ENCODE measurements at regions not wholly inside any gene's neighbourhood (a gene's known extent, or its start where the extent isn't known, plus 50 kb on each side); places are given as distances from the start of the nearest gene placed in this dataset.

DNA sequence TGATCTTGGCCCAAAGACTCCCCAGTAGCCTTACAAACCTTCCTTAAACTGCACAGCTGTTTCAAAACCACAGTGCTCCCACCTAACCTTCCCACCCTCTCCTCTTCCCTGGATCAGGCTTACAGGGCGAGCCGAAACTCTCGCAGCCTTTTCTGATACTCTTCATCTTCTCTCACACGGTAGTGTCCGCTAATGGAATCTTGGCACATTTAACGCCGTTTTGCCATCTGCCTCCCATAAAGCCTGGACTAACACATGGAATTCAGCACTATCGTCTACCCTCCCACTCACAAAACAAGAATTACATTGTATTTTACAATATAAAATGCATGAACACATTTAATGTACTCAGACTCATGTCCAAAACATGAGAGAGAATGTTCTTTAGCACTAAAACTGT, 135.9 kb downstream of the RAP2A start:
- H3K27ac ChIP-seq = no peak overlapping the region

DNA sequence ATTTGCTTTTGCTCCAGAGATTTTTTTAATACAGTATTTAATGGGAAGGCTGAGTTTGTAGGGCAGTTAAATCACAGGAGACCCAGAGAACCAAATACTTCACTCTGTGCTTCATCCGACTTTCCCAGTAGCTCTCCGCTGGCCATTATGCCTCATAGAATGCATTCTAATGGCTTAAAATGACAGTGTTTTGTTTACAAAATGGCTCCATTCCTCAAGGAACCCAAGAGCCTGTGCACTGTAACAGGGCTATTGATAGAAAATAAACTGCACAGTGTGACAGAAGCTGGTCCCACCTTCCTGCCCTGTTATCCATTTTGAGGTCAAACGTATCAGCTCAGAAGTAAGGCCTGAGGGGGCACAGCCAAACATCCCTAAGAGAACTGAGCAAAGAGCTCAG, 136.5 kb downstream of the RAP2A start:
- H3K27ac ChIP-seq = no peak overlapping the region
- TF ChIP-seq, protein P1, sequence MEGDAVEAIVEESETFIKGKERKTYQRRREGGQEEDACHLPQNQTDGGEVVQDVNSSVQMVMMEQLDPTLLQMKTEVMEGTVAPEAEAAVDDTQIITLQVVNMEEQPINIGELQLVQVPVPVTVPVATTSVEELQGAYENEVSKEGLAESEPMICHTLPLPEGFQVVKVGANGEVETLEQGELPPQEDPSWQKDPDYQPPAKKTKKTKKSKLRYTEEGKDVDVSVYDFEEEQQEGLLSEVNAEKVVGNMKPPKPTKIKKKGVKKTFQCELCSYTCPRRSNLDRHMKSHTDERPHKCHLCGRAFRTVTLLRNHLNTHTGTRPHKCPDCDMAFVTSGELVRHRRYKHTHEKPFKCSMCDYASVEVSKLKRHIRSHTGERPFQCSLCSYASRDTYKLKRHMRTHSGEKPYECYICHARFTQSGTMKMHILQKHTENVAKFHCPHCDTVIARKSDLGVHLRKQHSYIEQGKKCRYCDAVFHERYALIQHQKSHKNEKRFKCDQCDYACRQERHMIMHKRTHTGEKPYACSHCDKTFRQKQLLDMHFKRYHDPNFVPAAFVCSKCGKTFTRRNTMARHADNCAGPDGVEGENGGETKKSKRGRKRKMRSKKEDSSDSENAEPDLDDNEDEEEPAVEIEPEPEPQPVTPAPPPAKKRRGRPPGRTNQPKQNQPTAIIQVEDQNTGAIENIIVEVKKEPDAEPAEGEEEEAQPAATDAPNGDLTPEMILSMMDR (conservative IDR thresholded peaks at IDR 0.05) = no peak
- TF ChIP-seq ZFX (IDR thresholded peaks at IDR 0.05) = no peak

More for the DNA sequence above, 135.9 kb downstream of the RAP2A start:
- no peak for TF ChIP-seq ZFX (IDR thresholded peaks at IDR 0.05)

DNA sequence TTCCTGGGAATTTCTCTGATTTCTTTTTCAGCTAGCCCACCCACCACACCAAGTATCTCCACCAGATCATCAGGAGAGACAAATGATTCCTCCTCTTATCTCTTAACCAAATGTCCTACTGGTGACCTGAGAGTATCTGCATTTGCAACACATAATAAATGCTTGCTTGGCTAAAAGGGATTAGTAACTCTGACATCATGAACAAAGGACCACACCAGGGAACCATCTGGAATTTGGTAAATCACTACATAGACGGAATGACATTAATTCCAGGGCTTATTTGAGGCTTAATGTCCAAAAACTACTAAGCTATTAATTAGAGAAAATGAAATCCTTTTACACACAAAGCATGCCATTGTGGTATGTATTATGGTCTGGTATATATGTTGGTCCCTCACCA, 139.0 kb downstream of the RAP2A start:
- TF ChIP-seq, protein P1 (conservative IDR thresholded peaks at IDR 0.05) = no peak
- no peak for TF ChIP-seq ZFX (IDR thresholded peaks at IDR 0.05)
- H3K27ac ChIP-seq = no peak overlapping the region

DNA sequence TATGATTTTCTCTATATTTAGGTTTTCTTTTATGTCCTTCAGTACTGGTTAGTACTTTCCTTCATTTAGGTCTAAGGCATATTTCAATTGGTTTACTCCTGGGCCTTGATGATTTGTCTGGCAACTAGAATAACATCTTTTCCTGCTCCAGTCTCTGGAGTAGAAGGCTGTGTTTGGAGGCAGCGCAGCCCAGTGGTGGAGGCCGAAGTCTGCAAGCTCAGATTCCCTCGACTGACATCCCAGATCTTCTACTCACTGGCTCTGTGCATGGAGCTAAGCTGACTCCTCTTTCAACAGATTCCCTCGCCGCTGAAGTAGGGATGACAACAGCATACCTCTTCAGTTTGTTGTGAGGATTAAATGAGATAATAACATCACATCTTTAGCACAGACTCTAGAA, 141.0 kb downstream of the RAP2A start:
- no peak for TF ChIP-seq ZFX (IDR thresholded peaks at IDR 0.05)
- TF ChIP-seq, protein P1 (conservative IDR thresholded peaks at IDR 0.05) = peak; percentile 52
- no peak overlapping the region for H3K27ac ChIP-seq

DNA sequence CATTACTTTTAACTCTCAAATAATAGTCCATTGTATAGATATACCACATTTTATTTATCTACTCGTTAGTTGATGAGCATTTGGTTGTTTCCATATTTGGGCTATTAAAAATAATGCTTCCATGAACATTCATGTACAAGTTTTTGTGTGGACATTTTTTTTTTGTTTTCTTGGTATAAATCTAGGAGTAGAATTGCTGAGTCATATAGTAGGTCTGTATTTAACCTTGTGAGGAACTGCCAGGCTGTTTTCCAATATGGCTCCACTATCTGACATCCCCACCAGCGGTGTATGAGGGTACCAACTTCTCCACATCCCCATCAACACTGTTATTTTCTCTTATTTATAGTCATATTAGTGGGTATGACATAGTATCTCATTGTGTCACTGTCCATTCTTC, 143.1 kb downstream of the RAP2A start:
- TF ChIP-seq, protein P1 (conservative IDR thresholded peaks at IDR 0.05) = no peak
- TF ChIP-seq ZFX (IDR thresholded peaks at IDR 0.05) = no peak

DNA sequence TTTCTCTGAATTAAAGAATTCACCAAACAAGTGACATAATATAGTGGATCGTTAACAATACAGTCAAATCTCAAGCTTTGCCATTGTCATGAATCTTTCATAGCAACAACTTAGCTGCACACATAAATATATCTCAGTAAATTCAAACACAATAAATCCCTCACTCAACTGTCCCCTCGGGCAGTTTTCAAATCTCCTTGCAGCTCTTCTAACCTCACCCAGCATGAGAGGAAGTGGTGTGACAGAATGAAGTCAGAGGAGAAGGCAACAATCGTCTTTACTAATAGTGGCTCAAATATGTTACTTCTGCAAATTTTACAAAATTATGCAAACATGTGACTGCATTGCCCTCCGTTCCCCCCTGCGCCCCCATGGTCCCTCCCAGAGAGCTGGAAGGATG, 148.2 kb downstream of the RAP2A start:
- H3K27ac ChIP-seq = no peak overlapping the region
- TF ChIP-seq, protein P1 (conservative IDR thresholded peaks at IDR 0.05) = no peak
- TF ChIP-seq ZFX (IDR thresholded peaks at IDR 0.05) = no peak

More for the DNA sequence above, 143.1 kb downstream of the RAP2A start:
- no peak overlapping the region for H3K27ac ChIP-seq

DNA sequence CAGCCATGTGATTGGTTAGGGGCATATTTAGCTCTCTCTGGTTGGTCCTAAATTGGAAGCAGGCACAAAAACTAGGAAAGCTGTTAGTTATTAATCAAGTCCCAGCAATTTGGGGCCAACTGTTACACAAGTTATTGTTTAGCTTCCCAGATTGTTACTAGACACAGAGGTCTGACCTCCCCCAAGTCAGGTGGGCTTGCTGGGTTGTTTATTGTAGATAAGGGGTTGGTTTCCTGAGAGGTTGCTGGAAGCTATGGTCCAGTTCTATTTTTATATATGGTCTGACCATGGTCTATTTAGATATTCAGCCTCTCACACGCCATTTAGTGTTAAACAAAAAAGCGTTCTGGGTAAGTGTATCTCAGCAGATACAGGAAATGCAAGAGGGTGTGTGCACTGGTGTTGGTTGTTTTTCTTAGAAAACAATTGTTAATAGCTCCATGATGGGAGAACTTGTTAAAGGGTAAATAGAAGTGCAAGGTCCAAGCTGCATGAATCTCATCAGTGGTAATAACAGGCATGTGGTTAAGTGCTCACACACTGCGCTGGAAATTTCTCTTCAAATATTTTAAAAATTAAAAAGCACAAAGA, 150.0 kb downstream of the RAP2A start:
- TF ChIP-seq ZFX (IDR thresholded peaks at IDR 0.05) = no peak
- TF ChIP-seq, protein P1 (conservative IDR thresholded peaks at IDR 0.05) = no peak
- H3K27ac ChIP-seq = no peak overlapping the region

DNA sequence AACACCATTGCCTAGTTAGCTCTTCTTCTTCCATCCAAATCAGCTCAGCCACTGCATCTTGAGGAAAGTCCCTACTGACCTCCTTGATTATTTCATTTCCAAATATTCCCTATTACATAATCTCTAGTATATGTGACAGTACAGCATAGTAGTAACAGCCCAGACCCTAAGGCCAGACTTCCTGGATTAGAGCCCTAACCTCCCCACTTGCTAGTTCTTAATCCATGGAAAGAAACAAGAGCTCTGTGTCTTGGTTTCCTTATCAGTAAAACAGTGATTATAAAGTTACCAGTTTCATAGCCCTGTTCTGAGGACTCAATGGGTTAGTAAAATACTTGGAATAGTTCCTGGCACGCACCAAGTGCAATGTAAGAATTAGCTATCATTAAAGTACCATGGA, 153.0 kb downstream of the RAP2A start:
- no peak overlapping the region for H3K27ac ChIP-seq
- TF ChIP-seq, protein P1 (conservative IDR thresholded peaks at IDR 0.05) = no peak
- no peak for TF ChIP-seq ZFX (IDR thresholded peaks at IDR 0.05)
